A172 (cell line): ENCODE measurements at regions not wholly inside any gene's neighbourhood (a gene's known extent, or its start where the extent isn't known, plus 50 kb on each side); places are given as distances from the start of the nearest gene placed in this dataset.
"Not testable (repeated sequence)": the region's sequence is repeated elsewhere in the genome, so short reads cannot be mapped to it uniquely, and the experiment has no call there.

Experiments
- DNase-seq: peaks from one replicate; pipeline ENCODE4 v3.0.0-alpha.2; 2015; ENCODE audit warnings: low spot score

DNA sequence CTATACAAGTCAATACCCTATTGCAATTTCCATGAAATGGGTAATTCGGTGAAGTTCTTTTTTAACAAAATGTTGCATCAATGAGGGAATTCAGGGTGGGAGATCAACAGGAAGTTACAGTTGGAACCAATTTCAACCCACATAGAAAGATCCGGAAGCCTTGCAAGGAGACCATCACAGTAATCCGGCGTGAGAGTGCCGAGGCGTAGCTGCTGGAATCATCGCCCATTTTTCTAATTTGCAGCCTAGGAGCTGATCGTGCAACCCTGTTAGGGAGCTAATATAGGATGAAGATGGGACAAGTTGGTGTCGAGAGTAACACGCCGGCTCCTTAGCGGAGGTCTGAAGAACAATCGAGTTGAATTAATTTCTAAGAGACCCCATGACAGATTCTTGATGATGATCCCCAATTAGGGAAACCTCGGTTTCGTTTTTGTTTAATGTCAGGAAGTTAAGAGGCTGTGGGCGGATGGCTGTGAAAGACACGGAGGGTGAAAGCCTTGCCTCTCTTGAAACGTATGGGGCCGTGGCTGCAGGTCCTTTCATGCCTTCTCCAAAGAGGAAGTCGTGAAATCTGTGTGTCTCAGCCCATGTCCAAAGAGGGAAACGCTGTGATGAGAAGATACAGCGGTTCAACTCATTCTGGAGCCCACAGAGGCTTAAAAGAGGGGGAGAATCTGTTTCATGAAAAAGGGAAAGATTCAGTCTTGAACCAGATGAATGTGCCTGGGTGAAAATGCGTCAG, 51.2 kb upstream of the CARD11 start:
- no peak for DNase-seq

DNA sequence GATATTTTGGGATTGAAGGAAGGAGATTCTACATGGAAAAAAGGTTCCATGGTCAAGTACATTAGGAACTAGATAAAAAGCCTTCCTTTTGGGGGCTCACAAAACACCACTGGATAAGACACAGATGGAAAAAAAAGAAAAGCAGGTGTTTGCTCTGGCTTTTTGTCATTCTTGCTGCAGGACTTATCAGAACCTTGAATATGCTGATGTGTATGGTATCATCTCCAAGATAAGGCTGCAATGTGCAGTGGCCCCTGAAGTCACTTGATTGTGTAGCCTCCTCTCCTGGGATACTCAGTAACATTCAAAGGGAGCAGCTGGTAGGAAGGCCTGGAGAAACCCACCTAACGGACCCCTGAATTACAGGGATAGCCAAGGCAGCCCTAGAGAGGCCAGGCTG, 54.1 kb upstream of the CARD11 start:
- no peak for DNase-seq

DNA sequence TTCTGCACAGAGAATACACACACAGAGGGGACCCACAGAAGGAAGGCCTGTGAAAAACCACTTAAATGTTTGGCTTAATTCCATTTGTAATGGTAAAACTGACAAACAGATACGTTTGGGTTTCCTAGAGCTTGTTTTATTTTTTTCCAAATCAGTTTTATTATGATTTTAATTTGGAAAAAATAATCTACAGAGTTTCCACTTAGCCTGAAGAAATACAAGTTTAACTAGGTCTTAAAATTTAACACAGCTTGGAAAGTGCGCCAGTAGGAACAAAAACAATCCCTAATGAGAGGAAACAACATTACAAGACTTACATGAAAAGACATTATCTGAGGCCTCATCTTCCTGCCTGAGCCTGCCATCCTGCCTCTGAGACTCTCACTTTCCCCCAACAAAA, 58.5 kb upstream of the CARD11 start:
- DNase-seq = no peak

DNA sequence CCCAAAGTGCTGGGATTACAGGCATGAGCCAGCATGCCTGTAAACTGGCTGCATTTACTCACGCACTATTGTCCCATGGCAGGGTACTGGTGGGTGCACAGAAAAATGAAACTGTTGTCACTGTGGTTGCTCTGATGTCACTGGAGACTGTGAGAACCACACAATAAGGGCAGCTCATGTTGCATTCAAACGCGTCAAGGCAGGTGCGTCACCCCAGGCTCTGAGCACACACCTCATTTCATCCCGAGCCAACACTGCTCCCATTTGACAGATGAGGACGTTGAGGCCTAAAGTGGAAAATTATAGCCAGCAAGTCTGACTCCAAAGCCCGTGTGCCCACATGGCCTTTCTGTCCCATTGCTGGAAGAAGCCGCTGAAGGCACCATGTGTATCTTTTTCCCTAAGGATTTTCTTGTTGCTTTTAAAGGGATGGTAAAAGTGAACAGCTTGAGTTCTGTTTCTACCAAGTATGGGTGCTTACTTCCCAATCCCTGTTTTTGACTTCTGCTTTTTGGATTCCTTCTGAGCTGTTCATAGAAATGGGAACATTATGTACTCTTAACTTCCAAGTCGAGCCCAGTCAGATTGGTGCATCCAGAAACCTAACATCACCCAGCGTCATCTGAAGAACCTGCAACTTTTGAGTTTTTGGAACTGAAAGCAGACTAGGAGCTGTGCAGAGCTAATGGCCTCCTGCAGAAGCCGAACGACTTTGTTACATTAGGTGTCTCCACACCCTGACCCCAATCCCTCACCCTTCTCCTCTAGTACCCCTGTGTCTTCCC, 60.1 kb upstream of the CARD11 start:
- DNase-seq = no peak

DNA sequence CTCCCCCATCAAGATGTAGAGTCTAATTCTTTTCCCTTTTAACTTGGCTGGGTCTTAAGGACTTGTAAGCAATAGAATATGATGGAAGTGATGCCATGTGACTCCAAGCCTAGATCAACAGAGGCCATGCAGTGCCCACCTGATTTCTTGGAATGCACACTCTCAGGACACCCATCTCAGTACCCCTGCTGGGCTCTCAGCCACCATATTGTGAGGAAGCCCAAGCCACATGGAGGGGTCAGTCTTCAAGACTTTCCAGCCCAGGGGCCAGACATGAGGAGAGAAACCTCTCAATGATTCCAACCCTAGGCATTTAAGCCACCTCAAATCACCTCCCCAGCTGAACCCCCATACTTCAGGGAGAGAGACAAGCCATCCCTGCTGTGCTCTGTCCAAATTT, 62.2 kb upstream of the CARD11 start:
- no peak for DNase-seq

DNA sequence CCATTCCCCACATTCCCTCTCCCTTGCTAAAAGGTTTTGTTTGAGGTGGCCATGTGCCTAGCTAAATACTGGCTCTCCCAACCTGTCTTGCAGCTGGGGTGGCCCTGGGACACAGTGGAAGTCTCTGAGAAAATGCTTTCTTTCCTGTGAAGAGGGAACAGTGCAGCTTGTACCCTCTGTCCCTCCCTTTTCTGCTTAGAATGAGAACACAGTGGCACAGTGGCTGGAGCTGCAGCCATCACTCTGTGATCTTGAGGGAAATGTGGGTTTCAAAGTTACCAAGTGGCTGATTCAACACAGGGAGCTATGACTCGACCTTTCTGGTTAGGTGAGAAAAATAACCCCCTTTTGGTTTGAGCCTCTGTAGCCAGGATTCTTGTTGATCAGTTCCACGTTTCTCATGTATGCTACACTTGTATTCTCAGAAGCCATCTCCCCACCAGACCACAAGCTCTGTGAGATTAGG, 62.7 kb upstream of the CARD11 start:
- DNase-seq = no peak

DNA sequence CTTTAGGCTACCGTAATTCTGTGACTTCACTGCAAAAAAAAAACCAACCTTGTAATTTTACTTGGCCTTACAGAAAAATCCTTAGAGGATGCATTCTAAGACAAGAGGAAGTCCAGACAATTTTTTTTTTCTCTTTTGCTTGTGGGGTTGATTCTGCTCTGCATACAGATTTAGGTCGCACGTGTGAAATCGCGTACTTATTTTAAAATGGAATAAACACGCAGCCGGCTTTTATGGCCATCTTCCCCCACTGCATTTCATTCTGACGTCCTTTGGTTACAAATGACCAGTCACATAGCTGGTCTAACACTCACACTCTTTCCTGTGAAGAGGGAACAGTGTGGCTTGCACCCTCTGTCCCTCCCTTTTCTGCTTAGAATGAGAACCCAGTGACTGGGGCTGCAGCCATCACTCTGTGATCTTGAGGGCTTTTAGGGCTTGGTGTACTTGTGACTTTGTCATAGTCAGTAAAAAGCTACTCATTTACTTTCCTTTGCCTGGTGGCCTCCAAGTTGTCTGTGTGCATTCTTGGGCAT, 63.6 kb upstream of the CARD11 start:
- no peak for DNase-seq

DNA sequence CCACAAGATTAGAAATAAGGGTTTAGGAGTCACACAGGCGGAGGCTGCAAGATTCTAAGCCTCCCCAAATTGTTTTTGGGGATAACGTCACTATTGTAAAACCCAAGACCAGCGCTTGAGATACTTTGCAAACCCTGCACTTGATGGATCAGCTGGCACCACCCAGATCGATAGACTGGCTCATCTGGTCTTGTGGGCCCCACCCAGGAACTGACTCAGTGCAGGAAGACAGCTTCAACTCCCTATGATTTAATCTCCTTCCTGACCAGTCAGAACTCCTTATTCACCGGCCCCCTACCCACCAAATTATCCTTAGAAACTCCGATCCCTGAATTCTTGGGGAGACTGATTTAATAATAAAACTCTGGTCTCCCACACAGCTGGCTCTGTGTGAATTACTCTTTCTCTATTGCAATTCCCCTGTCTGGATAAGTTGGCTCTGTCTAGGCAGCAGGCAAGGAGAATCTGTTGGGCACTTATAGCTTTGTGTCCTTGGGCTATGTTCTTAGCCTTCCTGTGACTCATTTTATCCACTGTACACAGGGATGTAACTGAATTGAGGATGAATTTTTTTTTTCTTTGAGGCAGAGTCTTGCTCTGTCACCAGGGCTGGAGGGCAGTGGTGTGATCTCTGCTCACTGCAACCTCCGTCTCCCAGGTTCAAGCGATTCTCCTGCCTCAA, 64.4 kb upstream of the CARD11 start:
- no peak for DNase-seq

DNA sequence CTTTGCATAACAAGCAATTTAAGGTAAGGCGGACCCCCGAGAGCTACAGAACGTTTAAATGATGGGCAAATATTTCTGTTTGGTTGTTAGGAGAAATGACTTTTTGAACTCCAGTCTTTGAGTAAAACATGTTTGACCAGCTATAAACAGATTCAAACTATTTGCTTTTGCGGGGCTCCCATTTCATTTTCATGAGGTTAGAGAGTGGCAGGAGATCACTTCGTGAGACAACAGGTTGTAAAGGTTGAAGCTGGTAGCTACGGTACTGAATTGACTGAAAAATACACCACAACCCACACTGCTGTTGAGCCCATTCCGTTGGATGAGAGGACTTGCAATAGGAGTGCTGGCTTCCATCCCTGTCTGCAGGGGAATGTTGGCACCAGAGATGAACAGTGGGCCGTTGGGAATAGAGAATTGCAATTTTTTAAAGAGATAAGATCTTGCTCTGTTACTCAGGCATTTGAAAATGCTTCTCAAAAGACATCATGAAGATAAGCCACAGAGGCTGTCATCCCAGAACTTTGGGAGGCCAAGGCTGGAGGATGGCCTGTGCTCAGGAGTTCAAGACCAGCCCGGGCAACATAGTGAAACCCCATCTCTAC, 65.7 kb upstream of the CARD11 start:
- no peak for DNase-seq

DNA sequence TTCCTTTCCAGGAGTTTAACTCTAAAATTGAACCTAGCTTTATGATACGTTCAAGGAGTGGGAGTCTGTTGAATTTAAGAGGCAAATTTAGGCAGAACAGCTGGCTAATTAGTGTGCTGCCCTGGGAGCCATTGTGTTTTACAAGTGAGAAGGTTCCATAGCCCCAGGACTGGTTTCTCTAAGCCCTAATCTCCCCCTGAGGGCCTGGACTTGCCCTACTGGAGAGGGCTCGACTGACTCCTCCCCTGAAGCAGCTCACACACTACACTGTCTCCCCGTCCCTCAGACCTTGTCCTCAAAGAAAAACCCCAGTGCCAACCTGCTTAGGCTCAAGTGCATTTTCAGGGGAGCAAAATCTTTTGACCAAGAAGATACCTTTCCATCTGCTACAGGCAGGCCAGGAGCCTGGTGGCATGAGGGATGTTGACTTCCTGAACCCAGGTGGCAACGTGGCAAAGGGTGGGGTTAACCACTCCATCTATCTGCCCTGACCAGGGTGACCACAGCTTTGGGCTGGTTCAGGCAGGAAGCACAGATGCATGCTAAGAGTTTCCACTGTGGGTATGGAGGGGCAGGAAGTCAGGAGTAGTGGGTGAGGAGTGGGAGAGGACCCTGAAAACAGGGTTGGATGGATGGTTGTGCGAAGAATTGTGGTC, 68.9 kb upstream of the CARD11 start:
- no peak for DNase-seq

DNA sequence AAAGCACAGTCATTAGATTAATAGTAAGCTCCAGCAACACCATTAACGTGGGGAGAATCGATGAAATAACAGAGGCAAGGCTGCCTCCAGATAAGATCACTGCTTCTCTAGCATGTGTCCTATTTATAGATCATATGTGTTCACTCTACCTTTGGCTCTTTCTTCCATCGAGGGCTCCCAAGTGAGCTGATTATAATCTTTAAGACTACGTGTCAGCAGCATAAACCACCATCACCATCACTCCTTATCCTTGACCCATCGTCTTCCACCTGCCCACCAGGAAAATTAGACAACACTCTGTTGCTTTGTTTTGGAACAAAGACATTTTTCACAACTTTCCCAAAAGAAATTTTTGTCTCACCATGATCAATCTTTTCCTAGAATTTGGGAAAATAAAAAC, 71.2 kb upstream of the CARD11 start:
- no peak for DNase-seq

DNA sequence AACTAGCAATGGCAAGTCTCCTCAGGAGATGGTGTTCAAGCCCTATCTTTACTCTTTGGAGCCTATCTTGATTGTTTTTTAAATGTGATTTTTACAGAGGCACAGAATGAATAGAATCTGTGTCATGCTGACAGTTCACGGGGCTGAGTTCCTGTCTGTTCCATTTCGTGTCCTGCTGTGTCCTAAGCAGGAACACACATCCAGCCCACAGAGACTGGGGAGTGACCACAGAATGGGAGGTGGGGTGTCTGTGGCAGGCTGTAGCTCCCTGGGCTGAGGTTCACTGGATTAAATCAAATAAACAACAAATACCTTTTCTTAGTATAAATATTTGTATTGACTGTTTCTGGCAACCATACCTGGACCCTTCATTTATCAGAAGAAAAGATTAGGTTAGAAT, 73.4 kb upstream of the CARD11 start:
- no peak for DNase-seq

DNA sequence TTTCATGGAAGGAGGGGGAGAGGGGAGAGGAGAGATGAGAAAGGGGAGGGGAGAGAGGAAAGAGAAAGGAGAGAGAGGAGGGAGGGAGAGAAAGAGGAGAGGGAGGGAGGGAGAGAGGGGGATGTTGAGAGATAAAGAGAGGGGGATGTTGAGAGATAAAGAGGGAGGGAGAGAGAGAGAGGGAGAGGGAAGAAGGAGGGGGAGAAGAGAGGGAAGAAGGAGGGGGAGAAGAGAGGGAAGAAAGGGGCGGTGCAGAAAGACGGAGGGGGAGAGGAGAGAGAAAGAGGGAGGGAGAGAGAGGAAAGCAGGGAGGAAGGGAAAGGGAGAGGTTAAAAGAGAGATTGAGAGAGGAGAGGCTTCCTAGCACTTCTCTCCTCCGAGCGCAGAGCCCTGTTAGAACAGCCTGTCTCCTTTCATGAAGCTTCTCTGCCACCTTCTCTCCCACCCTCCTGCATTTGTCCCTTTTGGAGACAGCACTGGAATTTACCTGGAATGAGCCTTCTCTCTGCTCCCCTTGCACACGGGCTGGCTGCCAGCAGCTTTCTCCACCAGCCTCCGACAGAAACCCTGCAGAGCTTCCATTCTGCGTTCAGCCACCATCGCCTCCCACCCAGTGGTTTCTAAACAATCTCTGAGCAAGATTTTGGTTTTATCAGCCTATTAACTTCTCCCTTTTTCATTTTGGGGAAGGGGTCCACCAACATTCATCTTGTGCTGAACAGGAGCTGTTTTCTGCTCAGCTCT, 74.0 kb upstream of the CARD11 start:
- DNase-seq = no peak

DNA sequence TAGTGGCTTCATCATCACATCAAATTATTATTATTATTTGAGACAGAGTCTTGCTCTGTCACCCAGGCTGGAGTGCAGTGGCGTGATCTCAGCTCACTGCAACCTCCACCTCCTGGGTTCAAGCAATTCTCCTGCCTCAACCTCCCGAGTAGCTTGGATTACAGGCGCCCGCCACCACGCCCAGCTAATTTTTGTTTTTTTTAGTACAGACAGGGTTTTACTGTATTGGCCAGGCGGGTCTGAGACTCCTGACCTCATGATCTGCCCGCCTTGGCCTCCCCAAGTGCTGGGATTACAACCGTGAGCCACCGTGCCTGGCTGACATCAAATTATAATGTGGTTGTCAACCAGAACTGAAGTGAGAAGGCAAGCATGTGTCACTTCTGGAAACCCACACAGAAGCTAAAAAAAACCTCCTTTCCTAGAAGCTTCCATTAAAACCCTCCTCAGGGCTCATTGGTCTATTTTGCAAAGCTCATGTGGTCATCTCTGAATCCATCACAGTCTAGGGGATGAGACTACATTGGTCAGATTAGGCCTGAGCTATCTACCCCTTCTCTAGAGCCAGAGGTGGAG, 75.8 kb upstream of the CARD11 start:
- not testable (repeated sequence) for DNase-seq

DNA sequence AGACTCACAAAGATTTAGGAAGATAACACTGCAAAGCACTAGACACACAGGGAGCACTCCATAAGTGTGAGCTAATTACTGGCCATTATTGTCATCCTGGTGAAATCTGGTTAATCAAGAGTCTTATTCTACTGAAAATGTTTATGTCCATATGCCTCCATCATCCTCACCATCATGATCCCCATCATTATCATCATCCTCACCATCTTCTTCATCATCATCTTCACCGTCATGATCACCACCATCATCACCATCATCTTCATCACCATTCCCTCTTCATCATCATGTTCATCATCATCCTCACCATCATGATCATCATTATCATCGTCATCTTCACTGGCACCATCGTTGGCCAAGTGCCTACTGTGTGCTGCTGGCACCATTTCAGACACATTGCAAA, 76.3 kb upstream of the CARD11 start:
- DNase-seq = no peak

DNA sequence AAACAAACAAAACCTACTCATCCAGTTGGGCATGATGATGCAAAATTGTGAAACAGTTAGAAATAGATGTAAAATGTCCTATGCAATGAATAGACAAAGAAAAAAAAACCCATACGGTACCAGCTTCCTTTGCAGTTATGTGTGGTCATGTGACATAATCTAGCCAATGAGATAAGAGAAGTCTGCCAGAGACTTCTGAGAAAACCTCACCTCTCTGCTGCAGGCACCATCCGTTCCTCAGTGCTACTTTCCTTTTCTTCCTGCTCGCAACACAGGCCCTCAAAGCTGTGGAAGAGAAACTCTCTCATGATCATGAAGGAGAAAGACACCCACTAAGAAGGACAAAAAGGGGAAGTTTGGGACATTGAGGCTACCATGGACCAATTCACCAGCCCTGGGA, 76.8 kb upstream of the CARD11 start:
- DNase-seq = no peak

DNA sequence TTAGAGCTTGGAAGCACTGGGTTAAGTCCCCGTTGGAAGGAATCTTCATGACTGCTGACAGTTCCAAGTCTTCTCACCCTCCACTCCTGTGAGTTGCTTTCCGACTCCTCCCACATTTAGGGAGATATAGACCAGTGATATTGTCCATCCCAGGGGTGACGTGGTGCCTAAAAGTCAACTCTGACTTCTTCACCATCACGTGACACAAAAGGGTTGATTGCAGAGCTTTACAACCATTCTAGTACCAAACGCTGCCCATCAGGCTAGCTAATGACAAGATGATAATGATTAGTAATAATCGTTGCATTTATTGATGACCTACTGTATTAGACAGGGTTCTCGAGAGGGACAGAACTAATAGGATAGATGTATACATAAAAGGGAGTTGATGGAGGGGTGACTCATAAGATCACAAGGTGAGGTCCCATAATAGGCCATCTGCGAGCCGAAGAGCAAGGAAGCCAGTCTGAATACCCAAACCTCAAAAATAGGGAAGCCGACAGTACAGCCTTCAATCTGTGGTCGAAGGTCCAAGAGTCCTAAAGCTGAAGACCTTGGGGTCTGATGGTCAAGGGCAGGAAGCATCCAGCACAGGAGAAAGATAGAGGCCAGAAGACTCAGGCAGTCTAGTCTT, 85.3 kb upstream of the CARD11 start:
- DNase-seq = no peak

DNA sequence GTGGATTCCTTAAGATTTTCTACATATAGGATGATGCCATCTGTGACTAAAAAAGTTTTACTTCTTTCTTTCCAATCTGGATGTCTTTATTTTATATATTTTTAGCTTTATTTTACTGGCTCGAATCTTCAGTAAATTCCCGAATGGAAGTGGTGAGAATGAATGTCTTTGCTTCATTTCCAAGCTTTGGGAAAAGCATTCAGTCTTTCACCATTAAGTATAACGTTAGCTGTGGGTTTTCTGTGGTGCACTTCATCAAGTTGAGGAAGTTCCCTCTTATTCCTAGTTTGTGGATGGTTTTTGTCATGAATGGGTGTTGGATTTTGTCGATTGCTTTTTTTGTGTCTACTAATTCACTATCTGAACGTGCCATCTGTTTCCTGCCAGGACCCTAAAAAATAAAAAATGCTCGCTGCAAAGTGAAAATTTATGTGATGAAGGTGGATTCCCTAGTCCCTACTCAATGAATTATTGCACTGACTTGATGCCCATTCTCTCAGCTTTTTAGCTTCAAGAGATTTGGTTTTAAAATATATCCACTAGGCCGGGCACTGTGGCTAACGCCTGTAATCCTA, 90.2 kb upstream of the CARD11 start:
- DNase-seq = no peak

DNA sequence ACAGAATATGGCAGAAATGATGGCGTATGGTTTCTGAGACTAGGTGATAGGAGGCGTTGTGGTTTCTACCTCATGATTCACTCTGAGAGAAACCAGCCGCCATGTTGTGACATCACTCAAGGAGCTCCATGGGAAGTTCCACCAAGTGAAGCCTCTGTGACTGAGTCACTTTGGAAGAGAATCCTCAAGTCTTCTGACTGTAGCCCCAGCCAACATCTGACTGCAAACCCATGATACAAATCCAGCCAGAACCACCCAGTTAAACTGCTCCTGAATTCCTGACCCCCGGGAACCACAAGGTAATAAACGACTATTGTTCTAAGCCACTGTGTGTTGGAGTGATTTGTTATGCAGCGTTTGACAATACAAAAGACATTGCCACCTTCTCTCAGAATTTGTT, 91.1 kb upstream of the CARD11 start:
- DNase-seq = peak; percentile 68

DNA sequence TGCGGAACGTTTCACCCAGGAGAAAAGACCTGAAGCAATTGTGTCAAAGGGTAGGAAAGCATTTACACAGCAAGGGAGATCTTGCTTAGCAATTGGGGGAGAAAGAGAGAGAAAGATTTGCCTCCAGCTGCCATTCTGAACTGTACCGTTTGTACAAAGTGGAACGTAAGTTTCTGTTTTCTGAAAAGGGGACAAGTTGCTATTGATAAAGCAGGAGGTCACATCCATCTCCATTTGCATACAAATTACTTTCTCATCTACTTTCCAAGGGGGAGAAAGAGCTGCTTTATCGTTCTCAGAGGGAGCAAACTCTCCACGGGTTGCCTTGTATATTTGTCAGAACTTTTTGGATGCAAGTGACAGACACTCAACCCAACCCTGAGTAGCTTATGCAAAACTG, 92.0 kb upstream of the CARD11 start:
- DNase-seq = no peak
